Left ventricle myocardium inferior (tissue), 1 donor: ENCODE measurements at regions not wholly inside any gene's neighbourhood (a gene's known extent, or its start where the extent isn't known, plus 50 kb on each side); places are given as distances from the start of the nearest gene placed in this dataset.

Experiments used
- DNase-seq: peaks from one replicate; pipeline ENCODE4 v3.0.0-alpha.2; 2020
- H3K27ac ChIP-seq: fragments of 200-600 bp; replicated peaks from 2 replicates; pipeline ENCODE4 v1.8.0; 2021
- H3K27me3 ChIP-seq: fragments of 200-600 bp; 2 replicates; pipeline ENCODE4 v1.8.0; 2021; ENCODE audit warnings: low read depth
- H3K36me3 ChIP-seq: fragments of 200-600 bp; 2 replicates; pipeline ENCODE4 v1.8.0; 2021
- H3K4me1 ChIP-seq: fragments of 200-600 bp; 2 replicates; pipeline ENCODE4 v1.8.0; 2021
- H3K4me3 ChIP-seq: fragments of 200-600 bp; 2 replicates; pipeline ENCODE4 v1.8.0; 2021; ENCODE audit warnings: mild to moderate bottlenecking, moderate library complexity
- H3K9me3 ChIP-seq: fragments of 200-600 bp; replicated peaks from 2 replicates; pipeline ENCODE4 v1.8.0; 2021
- intact Hi-C: fragments of 100-400 bp; cut with micrococcal nuclease; formaldehyde crosslinking; loops from one replicate; pipeline ENCODE4 v1.11.0; 2022
- TF ChIP-seq, protein P1 (sequence below): fragments of 200-600 bp; IDR thresholded peaks from 2 replicates; pipeline ENCODE4 v1.8.0; 2021; ENCODE audit warnings: antibody characterized with exemption, mild to moderate bottlenecking, borderline replicate concordance
- donor health status: DM: no; HTN: yes; CAD: no; lungs with severe emphysema.

DNA sequence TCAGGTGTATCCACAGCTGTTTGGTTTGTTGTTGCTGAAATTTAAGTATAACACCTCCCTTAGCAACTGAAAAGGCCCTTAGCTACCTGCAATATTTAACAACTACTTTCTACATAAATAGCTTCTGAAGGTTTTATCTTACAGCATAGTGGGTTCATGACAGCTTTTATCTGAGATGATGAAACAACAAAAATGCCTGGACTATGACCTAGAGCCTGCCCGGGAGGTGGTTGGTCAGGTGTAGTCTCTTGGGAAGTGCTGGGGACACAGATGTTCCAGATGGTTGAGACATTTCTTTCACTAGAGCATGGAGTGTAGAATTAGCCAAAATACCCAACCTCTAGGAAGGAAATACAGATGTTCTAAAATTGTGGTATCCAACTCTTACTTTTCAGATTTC is 705.4 kb downstream of the MAFB start:
- H3K9me3 ChIP-seq, result no peaks in the 10 kb centered on the region
- intact Hi-C loops, result no loop called here
- H3K27ac ChIP-seq, result peak overlapping the region; percentile 95
- TF ChIP-seq, protein P1, sequence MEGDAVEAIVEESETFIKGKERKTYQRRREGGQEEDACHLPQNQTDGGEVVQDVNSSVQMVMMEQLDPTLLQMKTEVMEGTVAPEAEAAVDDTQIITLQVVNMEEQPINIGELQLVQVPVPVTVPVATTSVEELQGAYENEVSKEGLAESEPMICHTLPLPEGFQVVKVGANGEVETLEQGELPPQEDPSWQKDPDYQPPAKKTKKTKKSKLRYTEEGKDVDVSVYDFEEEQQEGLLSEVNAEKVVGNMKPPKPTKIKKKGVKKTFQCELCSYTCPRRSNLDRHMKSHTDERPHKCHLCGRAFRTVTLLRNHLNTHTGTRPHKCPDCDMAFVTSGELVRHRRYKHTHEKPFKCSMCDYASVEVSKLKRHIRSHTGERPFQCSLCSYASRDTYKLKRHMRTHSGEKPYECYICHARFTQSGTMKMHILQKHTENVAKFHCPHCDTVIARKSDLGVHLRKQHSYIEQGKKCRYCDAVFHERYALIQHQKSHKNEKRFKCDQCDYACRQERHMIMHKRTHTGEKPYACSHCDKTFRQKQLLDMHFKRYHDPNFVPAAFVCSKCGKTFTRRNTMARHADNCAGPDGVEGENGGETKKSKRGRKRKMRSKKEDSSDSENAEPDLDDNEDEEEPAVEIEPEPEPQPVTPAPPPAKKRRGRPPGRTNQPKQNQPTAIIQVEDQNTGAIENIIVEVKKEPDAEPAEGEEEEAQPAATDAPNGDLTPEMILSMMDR, result no peak
- no peak for DNase-seq
- no peaks in the 10 kb centered on the region for H3K27me3 ChIP-seq
- H3K36me3 ChIP-seq, result no peaks in the 10 kb centered on the region
- H3K4me1 ChIP-seq, result peaks cover 44% of the 10 kb centered on the region
- H3K4me3 ChIP-seq, result no peak overlapping the region

DNA sequence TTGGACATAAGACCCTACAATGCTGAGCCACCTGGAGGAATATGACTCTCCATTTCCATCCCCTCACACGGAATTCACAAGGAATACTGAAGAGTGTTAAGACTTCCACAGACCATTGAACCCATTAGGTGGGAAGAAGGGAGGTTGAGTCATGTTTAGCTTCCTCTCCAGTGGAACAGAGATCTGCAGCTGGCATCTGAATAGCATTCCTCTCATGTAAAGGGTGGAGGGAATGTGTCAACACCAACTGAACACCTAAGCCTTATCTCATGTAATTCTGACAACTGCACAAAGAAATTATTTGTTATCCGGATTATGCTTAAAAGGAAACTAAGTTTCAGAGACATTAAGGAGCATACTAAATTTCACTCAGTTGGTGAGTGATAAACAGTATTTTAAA is 705.9 kb downstream of the MAFB start:
- Histone ChIP-seq H3K4me1 (peaks cover 42% of the 10 kb centered on the region), H3K27ac (peak overlapping the region; percentile 95), H3K9me3 (no peaks in the 10 kb centered on the region), H3K36me3 (no peaks in the 10 kb centered on the region), H3K4me3 (no peak overlapping the region), H3K27me3 (no peaks in the 10 kb centered on the region)
- intact Hi-C loops, result no loop called here
- no peak for DNase-seq
- TF ChIP-seq, protein P1, result no peak

DNA sequence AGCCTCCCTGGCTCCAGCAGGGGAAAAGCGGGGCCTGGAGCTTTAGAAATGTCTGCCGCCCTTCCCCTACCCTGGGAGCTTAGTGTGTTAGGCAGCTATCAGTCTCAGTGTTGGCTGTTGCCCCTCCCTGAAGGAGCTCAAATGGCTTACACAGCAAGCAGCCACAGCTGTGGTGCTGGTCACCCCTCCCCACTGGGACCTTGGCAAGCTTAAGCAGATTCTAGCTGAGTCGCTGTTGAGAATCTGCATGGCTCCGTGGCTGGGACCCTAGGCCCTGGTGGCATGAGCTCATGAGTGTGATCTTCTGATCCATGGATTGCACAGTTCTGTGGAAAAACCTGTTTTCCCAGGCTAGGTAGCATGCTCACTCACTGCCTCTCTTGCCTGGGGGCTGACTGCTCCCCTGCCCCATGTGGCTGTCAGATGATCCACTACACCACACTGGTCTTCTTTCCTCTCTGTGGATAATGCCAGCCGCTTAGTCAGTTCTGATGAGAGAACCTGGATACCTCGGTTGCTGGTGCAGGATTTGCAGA is 714.0 kb downstream of the MAFB start:
- no peak overlapping the region for H3K27ac ChIP-seq
- no peaks in the 10 kb centered on the region for H3K4me1 ChIP-seq
- H3K27me3 ChIP-seq, result no peaks in the 10 kb centered on the region
- intact Hi-C loops, result no loop called here
- TF ChIP-seq, protein P1, result no peak
- no peak for DNase-seq
- H3K9me3 ChIP-seq, result peaks cover 6% of the 10 kb centered on the region
- H3K4me3 ChIP-seq, result no peak overlapping the region
- no peaks in the 10 kb centered on the region for H3K36me3 ChIP-seq

DNA sequence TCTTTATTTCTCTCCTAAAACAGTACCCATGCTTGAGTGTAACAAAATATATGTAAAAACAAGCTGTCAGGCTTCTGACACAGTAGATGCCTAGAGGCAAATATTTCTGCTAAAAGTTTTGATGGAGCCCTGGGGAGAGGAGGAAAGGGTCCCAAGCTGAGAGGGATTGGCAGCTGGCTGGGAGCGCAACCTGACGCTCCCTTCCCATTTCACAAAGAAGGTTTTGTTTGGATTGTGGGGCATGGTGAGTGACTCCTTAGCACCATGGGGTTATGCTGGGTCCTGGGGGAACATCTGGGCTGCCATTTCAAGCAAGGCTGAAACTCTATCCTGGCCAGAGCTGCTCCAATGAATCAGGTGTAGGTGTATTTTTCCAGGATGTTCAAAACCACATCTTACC is 720.5 kb downstream of the MAFB start:
- no peak for DNase-seq
- Histone ChIP-seq H3K4me3 (no peak overlapping the region), H3K36me3 (no peaks in the 10 kb centered on the region), H3K4me1 (no peaks in the 10 kb centered on the region), H3K9me3 (peaks cover 15% of the 10 kb centered on the region), H3K27ac (no peak overlapping the region), H3K27me3 (no peaks in the 10 kb centered on the region)
- TF ChIP-seq, protein P1, result no peak
- intact Hi-C loops, result no loop called here

DNA sequence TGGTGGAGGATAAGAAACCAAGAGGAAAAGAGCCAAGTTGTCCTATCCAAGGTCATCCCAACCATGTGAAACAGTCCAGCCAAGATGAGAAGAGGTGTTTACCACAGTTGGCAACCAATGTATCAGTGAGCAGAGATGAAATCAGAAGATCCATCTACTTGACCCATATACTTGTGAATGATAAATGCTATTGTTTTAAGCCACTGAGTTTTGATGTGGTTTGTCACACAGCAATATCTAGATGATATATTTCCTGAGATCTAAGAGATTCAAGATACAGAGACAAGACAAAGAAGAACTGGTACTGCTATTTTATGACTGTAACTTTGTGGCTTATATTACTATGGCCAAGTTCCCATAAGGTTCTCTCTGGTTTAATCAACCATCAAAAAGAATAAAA is 721.2 kb downstream of the MAFB start:
- no peaks in the 10 kb centered on the region for H3K27me3 ChIP-seq
- TF ChIP-seq, protein P1, result no peak
- intact Hi-C loops, result no loop called here
- no peak overlapping the region for H3K27ac ChIP-seq
- H3K4me1 ChIP-seq, result no peaks in the 10 kb centered on the region
- H3K4me3 ChIP-seq, result no peak overlapping the region
- peaks cover 15% of the 10 kb centered on the region for H3K9me3 ChIP-seq
- no peak for DNase-seq
- H3K36me3 ChIP-seq, result no peaks in the 10 kb centered on the region
